Psoas muscle (tissue), 7 donors: ENCODE measurements at regions not wholly inside any gene's neighbourhood (a gene's known extent, or its start where the extent isn't known, plus 50 kb on each side); places are given as distances from the start of the nearest gene placed in this dataset.
A peak's percentile ranks its signal among the peaks of the same experiment; 100 is the strongest.
"Not testable (repeated sequence)": the region's sequence is repeated elsewhere in the genome, so short reads cannot be mapped to it uniquely, and the experiment has no call there.

Experiments
- ATAC-seq, 4 donors: fragments of 200-7000 bp; cut with Tn5 transposase; one replicate each; pipeline ENCODE4 v1.9.1; 2020; ENCODE audit warnings: moderate library complexity in 3 of 4, mild to moderate bottlenecking in 2 of 4
- DNase-seq, 2 donors: peaks; one replicate each; pipeline ENCODE4 v3.0.0-alpha.2; 2020
- H3K27ac ChIP-seq: fragments of 200-600 bp; one replicate; pipeline ENCODE4 v1.8.0; 2022
- H3K27me3 ChIP-seq, 3 donors: fragments of 200-600 bp in 1 of 3; one replicate each; pipeline versions ENCODE4 v1.6.1 to v1.8.0; 2013 to 2022; ENCODE audit warnings: low read length in 2 of 3, mild to moderate bottlenecking in 2 of 3, moderate library complexity in 1 of 3; ENCODE audit not compliant: insufficient read depth in 3 of 3
- H3K36me3 ChIP-seq, 2 donors: fragments of 200-600 bp in 1 of 2; one replicate each; pipeline versions ENCODE4 v1.6.1 to v1.8.0; 2013 to 2022; ENCODE audit warnings: low read depth in 1 of 2, mild to moderate bottlenecking in 1 of 2, moderate library complexity in 1 of 2; ENCODE audit not compliant: insufficient read depth in 1 of 2
- H3K4me1 ChIP-seq: fragments of 200-600 bp; one replicate; pipeline ENCODE4 v1.8.0; 2022
- H3K4me3 ChIP-seq: fragments of 200-600 bp; one replicate; pipeline ENCODE4 v1.8.0; 2022; ENCODE audit warnings: mild to moderate bottlenecking
- H3K9me3 ChIP-seq: fragments of 200-600 bp; one replicate; pipeline ENCODE4 v1.8.0; 2022
- WGBS, 3 donors: extraction: QIAGEN DNeasy Blood & Tissue Kit; methylation state at CpG; one replicate each; pipeline versions ENCODE4 v1.1.6 to v1.1.7; 2013; 5-methylcytosine and 5-hydroxymethylcytosine counted together
- intact Hi-C, 2 donors: fragments of 100-400 bp; cut with DNase I; formaldehyde crosslinking; loops; one replicate each; pipeline versions ENCODE4 v1.11.0 to v1.14.2; 2022
- TF ChIP-seq, protein P1 (sequence below): fragments of 200-600 bp; IDR thresholded peaks from one replicate; pipeline ENCODE4 v1.8.0; 2022; ENCODE audit warnings: antibody characterized with exemption
- donor health status: healthy with polysubstance abuse.
- donor health status: DM: no; HTN: no; CAD: no; lungs with moderate emphysema.
- donor health status: Bipolar disorder and iron deficiency.
- donor health status: healthy.
- donor health status: DM: yes; HTN: yes; CAD: no.
- donor health status: DM: no; HTN: no; CAD: no.
- donor health status: DM: yes; HTN: yes; CAD: no.

DNA sequence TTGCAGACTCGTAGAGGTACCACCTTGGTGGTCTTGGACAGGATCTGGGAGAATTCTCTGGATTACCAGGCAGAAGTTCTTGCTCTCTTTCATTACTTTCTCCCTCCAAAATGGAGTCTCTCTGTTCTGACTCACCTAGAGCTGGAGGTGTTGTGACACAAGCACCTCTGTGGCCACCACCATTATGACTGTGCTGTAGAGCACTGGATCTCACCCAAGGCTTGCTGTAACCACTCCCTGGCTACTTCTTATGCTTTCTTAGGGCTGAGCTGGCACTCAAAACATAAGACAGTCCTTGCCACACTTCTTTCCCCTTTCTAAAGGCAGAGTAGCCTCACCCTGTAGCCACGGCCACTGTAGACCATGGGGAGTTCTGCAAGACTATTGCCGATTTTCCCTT is 296.6 kb upstream of the DIPK2B start:
- 79 to 94% (median 87%) methylated on average over 3 of the region's 3 CpGs for WGBS, 3 donors
- TF ChIP-seq, protein P1, sequence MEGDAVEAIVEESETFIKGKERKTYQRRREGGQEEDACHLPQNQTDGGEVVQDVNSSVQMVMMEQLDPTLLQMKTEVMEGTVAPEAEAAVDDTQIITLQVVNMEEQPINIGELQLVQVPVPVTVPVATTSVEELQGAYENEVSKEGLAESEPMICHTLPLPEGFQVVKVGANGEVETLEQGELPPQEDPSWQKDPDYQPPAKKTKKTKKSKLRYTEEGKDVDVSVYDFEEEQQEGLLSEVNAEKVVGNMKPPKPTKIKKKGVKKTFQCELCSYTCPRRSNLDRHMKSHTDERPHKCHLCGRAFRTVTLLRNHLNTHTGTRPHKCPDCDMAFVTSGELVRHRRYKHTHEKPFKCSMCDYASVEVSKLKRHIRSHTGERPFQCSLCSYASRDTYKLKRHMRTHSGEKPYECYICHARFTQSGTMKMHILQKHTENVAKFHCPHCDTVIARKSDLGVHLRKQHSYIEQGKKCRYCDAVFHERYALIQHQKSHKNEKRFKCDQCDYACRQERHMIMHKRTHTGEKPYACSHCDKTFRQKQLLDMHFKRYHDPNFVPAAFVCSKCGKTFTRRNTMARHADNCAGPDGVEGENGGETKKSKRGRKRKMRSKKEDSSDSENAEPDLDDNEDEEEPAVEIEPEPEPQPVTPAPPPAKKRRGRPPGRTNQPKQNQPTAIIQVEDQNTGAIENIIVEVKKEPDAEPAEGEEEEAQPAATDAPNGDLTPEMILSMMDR: no peak
- Histone ChIP-seq H3K9me3 (peaks cover 22% of the 10 kb centered on the region), H3K36me3 (no peaks in the 10 kb centered on the region), H3K4me3 (no peak overlapping the region), H3K27me3 (no peaks in the 10 kb centered on the region), H3K4me1 (no peaks in the 10 kb centered on the region), H3K27ac (no peak overlapping the region)
- DNase-seq: no peak
- ATAC-seq: no peak
- intact Hi-C loops: no loop called here

DNA sequence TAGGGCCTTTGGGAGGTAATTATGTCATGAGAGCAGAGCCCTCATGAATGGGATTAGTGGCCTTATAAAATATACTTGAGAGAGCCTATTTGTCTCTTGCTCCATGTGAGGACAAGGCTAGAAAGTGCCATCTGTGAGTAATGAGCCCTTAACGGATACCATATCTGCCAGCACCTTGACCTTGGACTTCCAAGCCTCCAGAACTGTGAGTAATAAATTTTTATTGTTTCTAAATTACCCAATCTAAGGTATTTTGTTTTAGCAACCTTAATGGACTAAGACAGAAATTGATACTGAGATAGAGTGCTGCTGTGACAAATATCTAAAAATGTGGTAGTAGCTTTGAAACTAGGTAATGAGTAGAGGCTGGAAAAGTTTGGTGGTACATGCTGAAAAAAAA is 285.0 kb upstream of the DIPK2B start:
- H3K4me3 ChIP-seq: no peak overlapping the region
- ATAC-seq: no peak
- H3K4me1 ChIP-seq: no peaks in the 10 kb centered on the region
- no peaks in the 10 kb centered on the region for H3K36me3 ChIP-seq
- H3K27ac ChIP-seq: no peak overlapping the region
- H3K27me3 ChIP-seq: no peaks in the 10 kb centered on the region
- DNase-seq: no peak
- TF ChIP-seq, protein P1: no peak
- intact Hi-C loops: no loop called here
- WGBS, 3 donors: 39 to 61% (median 49%) methylated on average over 1 of the region's 1 CpG
- peaks cover 9% of the 10 kb centered on the region for H3K9me3 ChIP-seq

DNA sequence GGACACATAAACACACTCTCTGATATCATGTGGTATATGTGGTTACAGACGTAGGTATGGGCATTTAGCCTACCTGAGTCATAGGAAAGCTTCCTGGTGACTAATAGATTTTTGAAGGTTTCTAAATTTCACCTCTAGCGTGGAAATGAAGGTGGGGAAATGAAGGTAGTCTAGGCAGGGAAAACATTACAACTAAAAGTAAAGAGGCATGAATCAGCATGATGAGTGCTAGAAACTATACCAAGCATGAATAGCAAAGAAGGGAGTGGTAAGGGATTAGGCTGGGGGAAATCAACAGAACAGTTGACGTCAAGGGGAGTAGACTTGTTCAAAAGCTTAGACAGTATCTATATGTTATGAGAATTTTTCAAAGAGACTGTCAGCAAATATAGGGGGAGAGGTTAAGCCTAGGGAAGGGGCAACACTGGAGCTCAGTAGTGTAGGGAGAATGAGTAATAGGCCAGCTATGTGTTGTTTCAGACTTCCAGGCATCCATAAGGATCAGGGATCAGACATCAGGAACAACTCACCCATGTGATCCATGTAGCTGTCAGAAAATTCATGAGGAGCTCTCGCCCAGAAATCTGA is 279.3 kb upstream of the DIPK2B start:
- ATAC-seq (peak in 1 of 4 donors; percentile 25), DNase-seq (no peak)
- Histone ChIP-seq H3K36me3 (no peaks in the 10 kb centered on the region), H3K27ac (no peak overlapping the region), H3K27me3 (peaks cover 0 to 5% (median 0%) of the 10 kb centered on the region in 3 donors), H3K4me1 (no peaks in the 10 kb centered on the region), H3K9me3 (peaks cover 9% of the 10 kb centered on the region), H3K4me3 (no peak overlapping the region)
- WGBS, 3 donors: 61 to 81% (median 79%) methylated on average over 4 of the region's 4 CpGs
- intact Hi-C loops: no loop called here
- TF ChIP-seq, protein P1: no peak

DNA sequence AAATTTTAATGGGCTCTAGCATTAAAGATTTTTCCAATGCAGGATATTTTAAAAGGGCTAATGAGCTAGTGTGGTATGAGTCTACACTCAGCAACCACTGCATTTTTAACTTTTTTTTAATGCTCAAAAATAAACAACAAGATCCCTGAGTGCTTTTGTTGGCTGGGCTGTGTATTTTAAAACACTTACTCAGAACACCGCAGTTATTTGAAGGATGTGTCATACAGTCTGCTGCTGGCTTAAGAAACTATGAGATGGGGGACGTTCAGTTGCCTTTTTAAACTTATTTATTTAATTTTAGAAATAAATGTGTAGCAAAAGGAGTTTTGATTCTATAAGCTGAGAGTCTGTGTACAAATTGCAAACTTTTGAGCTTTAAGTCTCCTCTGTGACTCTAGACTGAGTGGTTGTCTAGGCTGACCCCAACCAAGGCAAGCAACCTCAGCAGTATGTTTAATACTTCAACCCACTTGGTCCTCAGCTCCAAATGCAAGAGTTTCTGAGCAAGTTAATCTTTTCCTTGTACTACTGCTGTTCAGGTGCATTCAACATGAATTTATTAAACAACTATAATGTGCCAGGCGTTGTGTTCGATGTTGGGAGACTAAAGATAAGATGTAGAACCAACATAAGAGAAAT is 278.6 kb upstream of the DIPK2B start:
- intact Hi-C loops: no loop called here
- Histone ChIP-seq H3K27ac (no peak overlapping the region), H3K4me1 (no peaks in the 10 kb centered on the region), H3K27me3 (peaks cover 0 to 5% (median 0%) of the 10 kb centered on the region in 3 donors), H3K9me3 (peaks cover 9% of the 10 kb centered on the region), H3K36me3 (no peaks in the 10 kb centered on the region), H3K4me3 (no peak overlapping the region)
- no peak for DNase-seq
- WGBS, 3 donors: 80 to 87% (median 83%) methylated on average over 4 of the region's 4 CpGs
- TF ChIP-seq, protein P1: no peak
- ATAC-seq: no peak

DNA sequence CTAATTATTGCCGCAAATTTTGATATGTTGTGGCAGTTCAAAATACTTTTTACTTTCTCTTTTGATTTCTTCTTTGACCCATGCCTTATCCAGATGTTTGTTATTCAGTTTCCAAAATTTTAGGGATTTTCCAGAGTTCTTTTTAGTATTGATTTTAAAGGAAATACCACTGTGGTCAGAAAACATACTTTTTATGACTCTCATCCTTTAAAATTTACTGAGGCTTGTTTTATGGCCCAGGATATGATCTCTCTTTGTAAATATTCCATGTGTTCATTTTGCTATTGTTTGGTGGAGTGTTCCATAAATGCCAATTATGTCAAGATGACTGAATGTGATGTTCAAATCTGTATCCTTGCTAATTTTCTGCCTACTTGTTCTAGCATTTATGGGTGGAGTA is 272.3 kb upstream of the DIPK2B start:
- intact Hi-C loops: no loop called here
- Histone ChIP-seq H3K4me1 (no peaks in the 10 kb centered on the region), H3K27ac (no peak overlapping the region), H3K36me3 (no peaks in the 10 kb centered on the region), H3K4me3 (no peak overlapping the region), H3K9me3 (no peaks in the 10 kb centered on the region), H3K27me3 (peaks cover 0 to 5% (median 0%) of the 10 kb centered on the region in 3 donors)
- TF ChIP-seq, protein P1: no peak
- no peak for ATAC-seq
- 54 to 80% (median 60%) methylated on average over 1 of the region's 1 CpG for WGBS, 3 donors
- no peak for DNase-seq

DNA sequence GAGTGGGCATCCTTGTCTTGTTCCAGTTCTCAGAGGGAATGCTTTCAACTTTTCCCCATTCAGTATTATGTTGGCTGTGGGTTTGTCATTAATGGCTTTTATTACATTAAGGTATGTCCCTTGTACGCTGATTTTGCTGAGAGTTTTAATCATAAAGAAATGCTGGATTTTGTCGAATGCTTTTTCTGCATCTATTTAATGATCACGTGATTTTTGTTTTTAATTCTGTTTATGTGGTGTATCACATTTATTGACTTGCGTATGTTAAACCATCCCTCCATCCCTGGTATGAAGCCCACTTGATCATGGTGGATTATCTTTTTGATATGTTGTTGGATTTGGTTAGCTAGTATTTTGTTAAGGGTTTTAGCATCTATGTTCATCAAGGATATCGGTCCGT is 266.9 kb upstream of the DIPK2B start:
- DNase-seq: not testable (repeated sequence)
- 89 to 95% (median 91%) methylated on average over 6 of the region's 6 CpGs for WGBS, 3 donors

DNA sequence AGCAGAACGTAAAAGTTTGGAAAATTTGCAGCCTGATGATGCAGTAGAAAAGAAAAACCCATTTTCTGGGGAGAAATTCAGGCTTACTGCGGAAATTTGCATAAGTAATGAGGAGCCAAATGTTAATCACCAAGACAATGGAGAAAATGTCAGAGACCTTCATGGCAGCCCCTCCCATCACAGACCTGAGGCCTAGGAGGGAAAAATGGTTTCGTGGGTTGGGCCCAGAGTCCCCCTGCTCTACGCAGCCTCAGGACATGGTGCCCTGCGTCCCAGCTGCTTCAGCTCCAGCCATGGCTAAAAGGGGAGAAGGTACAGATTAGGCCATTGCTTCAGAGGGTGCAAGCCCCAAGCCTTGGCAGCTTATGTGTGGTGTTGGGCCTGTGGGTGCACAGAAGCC is 255.1 kb upstream of the DIPK2B start:
- H3K4me3 ChIP-seq, H3K4me1 ChIP-seq, H3K9me3 ChIP-seq, H3K27ac ChIP-seq, H3K27me3 ChIP-seq, intact Hi-C loops, ATAC-seq, H3K36me3 ChIP-seq, DNase-seq: not testable (repeated sequence)
- WGBS, 3 donors: 60 to 95% (median 92%) methylated on average over 5 of the region's 5 CpGs

More for the DNA sequence above, 266.9 kb upstream of the DIPK2B start:
- H3K27me3 ChIP-seq, H3K4me3 ChIP-seq, H3K27ac ChIP-seq, H3K36me3 ChIP-seq, H3K4me1 ChIP-seq, intact Hi-C loops, ATAC-seq: not testable (repeated sequence)
- peaks cover 14% of the 10 kb centered on the region for H3K9me3 ChIP-seq
